GM10266 (cell line): ENCODE measurements at regions not wholly inside any gene's neighbourhood (a gene's known extent, or its start where the extent isn't known, plus 50 kb on each side); places are given as distances from the start of the nearest gene placed in this dataset.

Source experiments
- DNase-seq: peaks from one replicate; pipeline ENCODE4 v3.0.0; 2012; ENCODE audit errors: extremely low spot score
- TF ChIP-seq, protein P1 (sequence below): IDR thresholded peaks from 2 replicates; pipeline ENCODE4 v1.5.1; 2012; ENCODE audit warnings: mild to moderate bottlenecking, low read depth; ENCODE audit not compliant: control insufficient read depth, insufficient read depth; ENCODE audit errors: missing control alignments

DNA sequence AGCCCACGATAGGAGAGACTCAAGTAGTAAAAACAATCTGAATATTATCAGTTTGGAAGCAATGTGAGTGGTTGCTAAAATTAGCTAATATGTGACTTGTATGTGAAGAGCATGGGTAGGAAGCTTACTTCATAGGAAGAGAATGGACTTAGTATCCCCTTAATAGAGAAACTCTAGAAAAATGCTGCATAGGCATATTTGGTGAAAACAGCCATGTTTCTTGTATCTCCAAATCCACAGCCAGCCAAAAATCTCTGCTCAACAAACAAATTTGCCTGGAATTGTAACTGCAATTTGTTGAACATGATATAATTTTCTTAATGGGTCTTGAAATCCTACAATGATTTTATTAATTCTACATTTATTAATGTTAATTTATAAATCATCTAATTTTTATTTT lies 1252.9 kb upstream of the TMEM132C start:
- TF ChIP-seq, protein P1, sequence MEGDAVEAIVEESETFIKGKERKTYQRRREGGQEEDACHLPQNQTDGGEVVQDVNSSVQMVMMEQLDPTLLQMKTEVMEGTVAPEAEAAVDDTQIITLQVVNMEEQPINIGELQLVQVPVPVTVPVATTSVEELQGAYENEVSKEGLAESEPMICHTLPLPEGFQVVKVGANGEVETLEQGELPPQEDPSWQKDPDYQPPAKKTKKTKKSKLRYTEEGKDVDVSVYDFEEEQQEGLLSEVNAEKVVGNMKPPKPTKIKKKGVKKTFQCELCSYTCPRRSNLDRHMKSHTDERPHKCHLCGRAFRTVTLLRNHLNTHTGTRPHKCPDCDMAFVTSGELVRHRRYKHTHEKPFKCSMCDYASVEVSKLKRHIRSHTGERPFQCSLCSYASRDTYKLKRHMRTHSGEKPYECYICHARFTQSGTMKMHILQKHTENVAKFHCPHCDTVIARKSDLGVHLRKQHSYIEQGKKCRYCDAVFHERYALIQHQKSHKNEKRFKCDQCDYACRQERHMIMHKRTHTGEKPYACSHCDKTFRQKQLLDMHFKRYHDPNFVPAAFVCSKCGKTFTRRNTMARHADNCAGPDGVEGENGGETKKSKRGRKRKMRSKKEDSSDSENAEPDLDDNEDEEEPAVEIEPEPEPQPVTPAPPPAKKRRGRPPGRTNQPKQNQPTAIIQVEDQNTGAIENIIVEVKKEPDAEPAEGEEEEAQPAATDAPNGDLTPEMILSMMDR: no peak

DNA sequence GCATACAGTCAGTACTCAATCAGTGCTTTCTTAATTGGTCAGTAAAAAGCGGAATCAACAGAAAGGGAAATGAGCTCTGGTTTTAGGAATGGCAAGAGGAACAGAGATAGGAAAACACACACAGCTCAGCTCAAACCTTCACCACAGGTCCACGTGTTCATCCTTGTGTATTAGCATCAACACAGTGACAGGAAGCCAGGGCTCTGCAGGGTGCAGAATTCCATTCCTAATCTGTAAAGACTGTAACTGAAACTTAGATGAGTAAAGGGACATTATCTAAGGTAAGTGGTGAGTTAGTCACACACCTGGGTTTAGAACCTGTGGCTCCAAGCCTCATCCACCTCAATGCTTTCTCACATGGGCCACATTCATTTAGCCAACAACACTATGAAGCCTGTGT lies 1242.2 kb upstream of the TMEM132C start:
- TF ChIP-seq, protein P1: no peak
- DNase-seq: no peak

More for the DNA sequence above, 1252.9 kb upstream of the TMEM132C start:
- no peak for DNase-seq

DNA sequence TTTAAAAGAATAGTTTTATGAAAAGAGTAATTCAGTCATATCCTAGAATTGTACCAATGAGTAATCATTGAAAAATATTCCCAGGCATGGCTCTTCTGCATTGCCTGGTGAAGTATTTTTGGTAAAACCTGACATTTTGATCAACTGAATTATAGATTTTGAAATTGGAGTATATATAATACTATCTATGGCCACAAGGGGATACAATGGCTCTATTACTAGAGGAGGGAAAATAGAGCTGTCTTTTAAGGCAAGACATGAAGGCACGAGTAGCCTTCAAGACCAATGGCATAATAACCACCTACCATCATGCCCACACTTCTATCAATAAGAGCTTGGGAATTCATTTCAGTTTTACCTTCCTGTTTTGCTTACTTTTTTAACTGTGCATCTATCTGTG lies 1241.4 kb upstream of the TMEM132C start:
- no peak for DNase-seq
- TF ChIP-seq, protein P1: no peak

DNA sequence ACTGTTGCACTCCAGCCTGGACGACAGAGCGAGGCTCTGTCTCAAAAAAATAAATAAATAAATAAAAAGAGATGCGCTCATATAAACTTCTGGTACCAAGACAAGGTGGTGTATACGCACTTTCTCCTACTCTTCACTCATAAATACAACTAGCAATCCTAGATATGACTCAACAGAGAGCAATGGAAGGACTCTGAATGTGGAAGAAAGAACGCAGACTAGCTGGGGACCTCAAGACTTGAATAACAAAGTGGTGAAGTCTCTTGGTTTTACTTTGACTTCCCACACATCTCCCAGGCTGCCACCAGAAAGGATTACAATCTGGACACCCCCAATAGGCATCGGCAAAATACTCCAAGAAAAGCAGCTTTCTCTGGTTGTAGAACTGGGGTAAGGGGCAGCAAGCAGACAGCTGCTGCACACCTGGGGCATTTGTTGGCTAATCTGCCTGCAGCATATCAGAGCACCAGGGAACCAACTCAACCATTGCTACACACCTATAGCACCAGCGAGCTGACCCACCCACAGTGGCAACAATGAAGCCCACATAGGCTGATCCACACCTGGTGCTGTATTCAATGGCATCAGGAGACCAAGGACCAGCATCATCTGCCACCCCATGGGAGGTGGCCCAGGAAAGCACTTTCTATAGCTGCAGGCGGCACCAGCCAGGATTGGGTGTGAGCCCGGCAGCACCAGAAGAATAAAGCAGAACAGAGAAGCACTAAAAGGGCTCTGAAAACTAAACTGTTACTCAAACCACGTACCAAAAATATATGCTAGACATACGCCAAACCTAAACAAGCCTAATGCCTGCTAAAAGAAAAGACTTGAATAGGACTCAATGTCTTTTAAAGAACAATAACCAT lies 1231.7 kb upstream of the TMEM132C start:
- no peak for DNase-seq

DNA sequence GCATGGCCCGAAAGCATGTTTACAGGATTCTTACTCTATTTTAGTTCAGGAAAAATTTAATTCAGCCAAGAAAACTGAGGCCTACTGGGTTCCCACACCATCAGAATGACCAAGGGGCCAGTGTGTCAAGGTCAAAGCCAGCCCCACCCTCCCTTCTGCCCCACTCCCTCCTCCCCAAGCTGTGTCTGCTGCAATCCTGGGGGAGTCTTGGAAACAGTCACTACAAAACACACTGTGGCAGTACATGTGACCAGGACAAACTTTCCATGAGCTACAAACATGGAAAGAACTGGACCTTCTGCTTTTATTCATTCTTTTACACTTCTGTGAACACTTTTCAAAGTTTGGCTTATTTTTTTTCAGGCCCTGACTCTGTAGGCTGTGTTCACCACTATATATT lies 1228.8 kb upstream of the TMEM132C start:
- TF ChIP-seq, protein P1: no peak
- DNase-seq: no peak

More for the DNA sequence above, 1231.7 kb upstream of the TMEM132C start:
- TF ChIP-seq, protein P1: no peak

DNA sequence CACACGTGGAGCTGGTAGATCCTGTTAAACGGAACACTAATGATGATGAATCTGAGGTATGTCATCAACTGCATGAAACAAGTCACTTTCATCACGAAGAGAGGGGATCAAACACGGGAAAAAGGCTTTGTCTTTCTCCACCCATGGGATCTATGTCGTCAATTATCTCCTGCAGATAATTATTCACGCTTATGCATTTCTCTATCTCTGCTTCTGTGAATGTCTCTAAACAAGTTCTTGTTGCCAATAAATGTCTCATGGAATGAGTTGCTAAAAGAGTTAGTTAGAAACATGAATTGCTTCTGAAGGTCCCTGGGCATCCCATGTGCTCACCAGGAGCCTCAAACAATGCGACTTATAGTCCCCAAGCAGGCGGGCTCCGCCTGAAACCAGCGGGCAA lies 1228.2 kb upstream of the TMEM132C start:
- no peak for DNase-seq
- TF ChIP-seq, protein P1: no peak

DNA sequence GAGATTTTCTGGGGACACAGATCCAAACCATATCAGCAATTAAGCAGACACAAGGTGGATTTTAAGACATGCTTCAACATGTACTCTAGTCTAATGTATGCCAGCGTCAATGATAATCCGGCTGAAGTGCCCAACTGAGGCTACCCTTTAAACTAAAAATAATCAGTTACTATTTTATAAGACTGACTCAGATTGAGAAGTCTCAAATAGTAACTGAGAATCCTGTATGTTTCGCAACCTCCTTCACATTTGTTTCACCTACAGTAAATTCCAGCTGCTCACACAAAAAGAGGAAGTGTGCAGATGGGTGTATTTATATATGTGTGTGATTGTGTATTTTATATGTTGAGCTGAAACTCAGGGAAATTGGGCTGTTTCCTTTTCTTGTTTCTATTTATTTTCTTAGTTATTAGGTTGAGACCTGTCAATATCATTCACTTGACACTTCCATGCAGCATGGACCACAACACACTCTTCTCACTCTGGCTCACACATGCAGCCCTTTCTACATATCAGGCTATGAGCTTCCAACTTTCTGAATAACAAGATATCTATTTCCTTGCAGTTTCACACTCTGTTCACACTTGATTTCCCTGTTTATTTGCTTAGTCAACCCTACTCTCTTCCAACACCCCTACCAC lies 1224.9 kb upstream of the TMEM132C start:
- TF ChIP-seq, protein P1: no peak
- peak; percentile 20 for DNase-seq
